Gastroesophageal sphincter (tissue), 3 donors: ENCODE measurements at regions not wholly inside any gene's neighbourhood (a gene's known extent, or its start where the extent isn't known, plus 50 kb on each side); places are given as distances from the start of the nearest gene placed in this dataset.

Experiments used
- EP300 ChIP-seq: sonication (generic); formaldehyde crosslinking; IDR thresholded peaks from one replicate; pipeline ENCODE4 v1.6.1; 2017; ENCODE audit warnings: antibody characterized with exemption, mild to moderate bottlenecking
- POLR2A ChIP-seq, 2 donors: fragments of 450-650 bp; IDR thresholded peaks; one replicate each; pipeline ENCODE4 v1.6.1; 2017; ENCODE audit warnings: antibody characterized with exemption in 2 of 2, mild to moderate bottlenecking in 2 of 2, moderate library complexity in 1 of 2
- POLR2AphosphoS5 ChIP-seq: sonication (generic); formaldehyde crosslinking; IDR thresholded peaks from one replicate; pipeline ENCODE4 v1.6.1; 2017; ENCODE audit warnings: antibody characterized with exemption
- TF ChIP-seq, protein P1 (sequence below), 4 experiments: fragments of 200-600 bp in 2 of 4; fragments of 450-650 bp in 2 of 4; sonication (generic) in 1 of 4; IDR thresholded peaks; one replicate each; pipeline ENCODE4 v1.5.1; 2017 to 2019; ENCODE audit warnings: antibody characterized with exemption in 4 of 4, mild to moderate bottlenecking in 2 of 4, moderate library complexity in 2 of 4

DNA sequence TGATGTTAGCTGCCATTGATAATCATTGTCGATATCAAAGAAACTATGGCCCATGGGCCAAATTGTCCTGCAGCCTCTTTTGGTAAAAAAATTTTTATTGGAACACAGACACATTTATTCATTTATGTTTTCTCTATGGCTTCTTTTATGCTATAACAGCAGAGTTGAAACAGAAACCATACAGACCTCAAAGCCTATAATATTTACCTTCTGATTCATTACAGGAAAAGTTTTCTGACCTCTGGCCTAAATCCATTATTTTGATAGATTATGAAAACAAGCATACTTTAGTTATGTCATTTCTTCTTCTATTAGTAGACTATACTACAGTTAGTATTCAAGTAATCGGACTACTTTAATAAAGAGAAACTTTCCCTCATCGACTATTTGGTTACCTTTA is 349.7 kb upstream of the GALNT5 start:
- TF ChIP-seq, protein P1, sequence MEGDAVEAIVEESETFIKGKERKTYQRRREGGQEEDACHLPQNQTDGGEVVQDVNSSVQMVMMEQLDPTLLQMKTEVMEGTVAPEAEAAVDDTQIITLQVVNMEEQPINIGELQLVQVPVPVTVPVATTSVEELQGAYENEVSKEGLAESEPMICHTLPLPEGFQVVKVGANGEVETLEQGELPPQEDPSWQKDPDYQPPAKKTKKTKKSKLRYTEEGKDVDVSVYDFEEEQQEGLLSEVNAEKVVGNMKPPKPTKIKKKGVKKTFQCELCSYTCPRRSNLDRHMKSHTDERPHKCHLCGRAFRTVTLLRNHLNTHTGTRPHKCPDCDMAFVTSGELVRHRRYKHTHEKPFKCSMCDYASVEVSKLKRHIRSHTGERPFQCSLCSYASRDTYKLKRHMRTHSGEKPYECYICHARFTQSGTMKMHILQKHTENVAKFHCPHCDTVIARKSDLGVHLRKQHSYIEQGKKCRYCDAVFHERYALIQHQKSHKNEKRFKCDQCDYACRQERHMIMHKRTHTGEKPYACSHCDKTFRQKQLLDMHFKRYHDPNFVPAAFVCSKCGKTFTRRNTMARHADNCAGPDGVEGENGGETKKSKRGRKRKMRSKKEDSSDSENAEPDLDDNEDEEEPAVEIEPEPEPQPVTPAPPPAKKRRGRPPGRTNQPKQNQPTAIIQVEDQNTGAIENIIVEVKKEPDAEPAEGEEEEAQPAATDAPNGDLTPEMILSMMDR (IDR thresholded peaks at IDR 0.05) = no peak
- TF ChIP-seq POLR2AphosphoS5 (no peak), POLR2A (IDR thresholded peaks at IDR 0.05) (no peak), EP300 (no peak)
